HG03060 (cell line): ENCODE measurements at regions not wholly inside any gene's neighbourhood (a gene's known extent, or its start where the extent isn't known, plus 50 kb on each side); places are given as distances from the start of the nearest gene placed in this dataset.
"Not testable (repeated sequence)": the region's sequence is repeated elsewhere in the genome, so short reads cannot be mapped to it uniquely, and the experiment has no call there.

Source experiments
- ATAC-seq: cut with Tn5 transposase; IDR thresholded peaks from one replicate; pipeline ENCODE4 v1.9.1; 2021; ENCODE audit warnings: low read depth, moderate number of reproducible peaks; ENCODE audit not compliant: unreplicated experiment

- no peak for ATAC-seq
Measured at GRCh38 chr6:169101981-169102380, 151.7 kb downstream of the THBS2 start.

- no peak for ATAC-seq
Measured at GRCh38 chr6:169101036-169101805, 152.4 kb downstream of the THBS2 start.

- ATAC-seq, result no peak
Measured at GRCh38 chr6:169099411-169100202, 154.0 kb downstream of the THBS2 start.

GRCh38 chr6:169098651-169099050 is 155.0 kb downstream of the THBS2 start:
- not testable (repeated sequence) for ATAC-seq

- no peak for ATAC-seq
Measured at GRCh38 chr6:169098116-169098515, 155.5 kb downstream of the THBS2 start.

GRCh38 chr6:169097381-169097959 is 156.2 kb downstream of the THBS2 start:
- no peak for ATAC-seq

GRCh38 chr6:169096388-169096787 is 157.3 kb downstream of the THBS2 start:
- no peak for ATAC-seq

GRCh38 chr6:169095153-169095552 is 158.5 kb downstream of the THBS2 start:
- ATAC-seq, result no peak

GRCh38 chr6:169094552-169094950 is 159.1 kb downstream of the THBS2 start:
- ATAC-seq, result no peak

- ATAC-seq, result no peak
Measured at GRCh38 chr6:169093770-169094551, 159.7 kb downstream of the THBS2 start.

- ATAC-seq, result no peak
Measured at GRCh38 chr6:169093066-169093723, 160.5 kb downstream of the THBS2 start.

GRCh38 chr6:169092375-169092774 is 161.3 kb downstream of the THBS2 start:
- no peak for ATAC-seq

GRCh38 chr6:169090514-169091127 is 163.0 kb downstream of the THBS2 start:
- not testable (repeated sequence) for ATAC-seq

GRCh38 chr6:169088762-169089161 is 164.9 kb downstream of the THBS2 start:
- ATAC-seq, result no peak

GRCh38 chr6:169087443-169088041 is 166.1 kb downstream of the THBS2 start:
- no peak for ATAC-seq

- ATAC-seq, result not testable (repeated sequence)
Measured at GRCh38 chr6:169086616-169087015, 167.0 kb downstream of the THBS2 start.

GRCh38 chr6:169086020-169086419 is 167.6 kb downstream of the THBS2 start:
- no peak for ATAC-seq

GRCh38 chr6:169085466-169085865 is 168.2 kb downstream of the THBS2 start:
- ATAC-seq, result no peak

- ATAC-seq, result not testable (repeated sequence)
Measured at GRCh38 chr6:169084557-169084956, 169.1 kb downstream of the THBS2 start.
